GM03348 (cell line): ENCODE measurements at regions not wholly inside any gene's neighbourhood (a gene's known extent, or its start where the extent isn't known, plus 50 kb on each side); places are given as distances from the start of the nearest gene placed in this dataset.
A peak's percentile ranks its signal among the peaks of the same experiment; 100 is the strongest.

Experiments used
- DNase-seq: peaks from one replicate; pipeline ENCODE4 v3.0.0; 2012; ENCODE audit warnings: low spot score

DNA sequence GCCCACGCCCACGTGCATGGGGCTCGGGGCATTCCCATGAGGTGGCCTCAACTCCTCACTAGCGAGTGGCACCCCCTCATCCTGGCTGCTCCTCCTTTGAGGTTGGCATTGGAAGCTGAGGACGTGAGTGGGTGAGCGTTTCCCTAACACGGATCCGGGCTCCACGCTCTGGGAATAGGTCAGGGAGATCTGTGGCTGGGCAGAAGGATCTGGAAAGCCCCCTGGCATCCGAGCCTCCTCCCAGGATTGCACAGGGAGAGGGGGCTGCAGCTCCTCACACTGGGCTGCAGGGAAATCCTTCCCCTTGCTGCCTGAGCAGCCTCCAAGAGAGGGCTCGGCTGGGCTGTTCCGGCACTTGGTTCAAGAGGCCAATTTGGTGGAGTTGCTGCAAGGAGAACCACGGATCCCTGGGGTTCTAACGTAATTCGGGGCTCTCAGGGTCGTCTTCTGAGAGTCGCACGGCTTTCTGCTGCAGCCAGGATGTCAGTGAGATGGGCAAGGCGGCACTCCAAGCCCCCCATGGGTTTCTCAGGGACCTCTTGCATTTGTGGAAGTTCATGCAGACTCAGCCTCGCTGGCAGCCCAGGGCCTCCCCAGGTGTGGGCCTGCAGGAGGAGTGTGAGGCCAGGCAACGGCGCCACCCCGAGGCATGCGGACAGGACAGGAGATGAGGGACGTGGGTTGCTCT is 1119.0 kb downstream of the BRD1 start:
- DNase-seq, result no peak

DNA sequence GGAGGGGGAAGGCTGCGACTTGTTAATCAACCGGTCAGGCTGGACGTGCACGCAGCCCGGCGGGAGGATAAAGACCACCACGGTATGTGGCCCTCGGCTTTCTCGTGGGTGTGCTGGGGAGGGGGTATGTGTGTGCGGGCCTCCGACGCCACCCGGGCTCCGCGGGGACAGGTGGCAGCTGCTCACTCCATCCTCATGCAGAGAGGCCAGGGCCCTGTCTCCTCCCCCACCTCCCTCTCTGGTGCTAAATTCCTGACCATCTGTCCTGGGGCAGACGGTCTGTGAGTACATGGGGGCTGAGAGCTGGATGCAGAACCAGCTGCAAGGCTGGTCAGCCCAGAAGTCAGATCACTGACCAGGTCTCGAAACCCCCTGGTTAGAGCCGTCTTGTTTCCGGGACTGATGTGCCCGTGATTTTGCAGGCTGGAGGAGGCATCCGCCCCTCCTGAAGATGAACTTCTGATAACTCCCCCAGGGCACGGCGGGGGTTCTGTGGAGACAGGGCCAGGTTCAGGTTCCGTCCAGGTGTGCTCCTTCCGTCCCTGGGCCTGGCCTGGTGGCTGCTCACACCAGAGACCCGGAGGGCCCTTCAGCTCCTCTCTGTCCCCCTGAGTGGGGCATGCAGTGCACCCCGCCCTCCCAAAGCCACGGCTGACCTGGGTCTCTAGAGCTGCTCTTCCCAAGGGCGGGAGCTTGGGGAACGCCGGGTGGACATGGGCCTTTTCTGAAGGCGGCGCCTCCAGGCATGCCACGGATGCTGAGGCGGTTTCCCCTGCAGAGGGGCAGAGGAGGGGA is 1119.7 kb downstream of the BRD1 start:
- no peak for DNase-seq

DNA sequence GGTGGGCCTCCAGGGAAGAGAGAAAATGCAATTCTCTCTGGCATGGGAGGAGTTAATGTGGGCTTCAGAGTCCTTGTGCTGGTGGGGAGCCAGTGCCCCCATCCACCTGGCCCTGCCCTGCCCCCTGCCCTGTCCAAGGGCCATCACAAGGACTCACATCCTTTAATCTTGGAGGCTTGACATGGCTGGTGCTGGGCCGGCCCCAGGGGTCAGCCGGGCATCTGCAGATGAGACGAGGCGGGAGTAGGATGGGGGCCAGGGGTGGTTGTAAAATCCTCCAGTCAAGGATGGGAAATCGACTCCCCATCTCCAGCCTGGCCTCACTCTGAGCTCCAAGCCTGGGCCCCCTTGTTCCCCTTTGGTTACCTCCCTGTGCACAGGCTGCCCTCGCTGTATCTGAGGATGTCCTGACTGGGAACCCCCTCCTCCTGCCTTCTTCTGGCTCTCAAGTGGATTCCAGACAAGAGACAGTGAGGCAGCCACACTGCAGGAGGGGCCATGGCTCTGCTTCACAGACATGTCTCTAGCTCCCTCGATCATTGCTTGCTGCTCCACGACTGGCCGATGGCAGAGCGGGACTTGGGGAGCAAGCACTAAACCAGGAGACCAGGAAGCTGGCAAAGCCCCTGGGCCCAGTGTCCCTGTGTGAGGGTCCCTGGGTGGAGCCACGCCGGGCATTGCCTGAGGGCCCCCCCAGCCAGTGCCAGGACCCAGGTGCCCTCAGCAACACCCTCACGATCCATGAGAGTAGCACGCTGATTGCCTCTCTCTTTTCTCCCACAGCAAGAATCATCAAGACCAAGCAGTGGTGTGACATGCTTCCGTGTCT is 1120.5 kb downstream of the BRD1 start:
- no peak for DNase-seq

DNA sequence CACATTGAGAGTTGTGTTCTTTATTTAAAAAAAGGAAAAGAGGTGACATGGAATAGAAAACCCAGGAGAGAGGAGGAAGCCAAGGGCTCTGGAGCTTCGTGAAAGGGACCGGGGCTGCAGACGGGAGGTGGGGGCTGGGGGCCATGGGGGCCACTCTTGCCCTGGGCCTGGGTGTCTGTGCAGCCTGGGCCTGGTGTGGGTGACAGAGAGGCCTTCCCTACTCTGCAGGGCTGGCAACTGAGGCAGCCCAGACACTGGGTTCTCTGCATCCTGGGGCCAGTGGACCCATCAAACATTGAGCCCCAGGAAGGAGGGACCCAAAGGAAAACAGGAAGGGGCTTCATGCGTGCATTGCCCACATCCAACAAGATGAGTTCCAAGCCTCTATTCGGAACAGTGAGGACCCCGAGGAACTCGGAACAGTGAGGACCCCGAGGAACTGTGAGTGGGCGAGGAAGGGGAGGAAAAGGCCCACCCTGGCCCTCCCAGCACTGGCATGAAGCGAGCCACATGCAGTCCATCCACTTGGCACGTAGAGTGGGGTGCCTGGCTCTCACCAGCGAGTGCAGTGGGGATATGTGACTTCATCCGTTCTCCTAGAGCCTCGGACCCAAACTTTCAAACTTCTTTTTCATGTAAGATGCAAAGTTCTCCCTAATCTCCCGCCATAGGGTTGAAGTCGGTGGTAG is 1121.6 kb downstream of the BRD1 start:
- no peak for DNase-seq

DNA sequence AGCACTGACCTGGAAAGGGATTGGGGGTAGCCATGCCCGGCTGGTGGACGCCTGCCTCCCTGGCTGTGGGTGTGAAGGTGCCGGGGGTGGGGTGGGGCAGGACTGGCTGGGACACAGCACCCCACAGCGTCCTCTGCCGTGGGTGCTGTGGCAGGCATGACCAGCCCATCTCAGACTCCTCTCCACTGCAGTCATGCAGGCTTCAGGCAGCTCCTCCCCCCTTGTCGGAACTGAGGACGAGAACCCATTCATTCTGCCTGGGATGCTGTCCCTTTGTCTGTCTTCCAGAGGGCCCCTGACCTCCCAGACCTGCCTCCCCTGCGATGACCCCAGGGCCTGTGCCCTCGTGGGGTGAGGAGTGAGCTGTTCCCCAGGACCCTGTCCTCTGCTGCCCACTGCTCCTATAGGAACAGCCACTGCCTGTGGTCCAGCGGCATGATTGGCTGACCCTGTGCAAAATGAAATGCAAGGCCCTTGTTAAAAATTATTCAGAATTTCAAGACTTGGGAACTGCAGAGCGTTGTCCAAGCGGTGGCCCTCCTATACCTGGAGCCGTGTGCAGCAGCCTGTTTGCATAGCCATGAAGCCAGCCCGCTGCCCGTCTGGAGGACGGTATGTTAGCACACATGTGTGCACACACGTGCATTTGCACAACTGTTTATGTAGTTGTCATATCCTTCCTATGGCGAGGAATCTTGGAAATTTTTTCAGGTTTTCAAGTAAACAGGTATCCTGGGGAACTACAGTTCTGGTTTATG is 1122.3 kb downstream of the BRD1 start:
- no peak for DNase-seq

DNA sequence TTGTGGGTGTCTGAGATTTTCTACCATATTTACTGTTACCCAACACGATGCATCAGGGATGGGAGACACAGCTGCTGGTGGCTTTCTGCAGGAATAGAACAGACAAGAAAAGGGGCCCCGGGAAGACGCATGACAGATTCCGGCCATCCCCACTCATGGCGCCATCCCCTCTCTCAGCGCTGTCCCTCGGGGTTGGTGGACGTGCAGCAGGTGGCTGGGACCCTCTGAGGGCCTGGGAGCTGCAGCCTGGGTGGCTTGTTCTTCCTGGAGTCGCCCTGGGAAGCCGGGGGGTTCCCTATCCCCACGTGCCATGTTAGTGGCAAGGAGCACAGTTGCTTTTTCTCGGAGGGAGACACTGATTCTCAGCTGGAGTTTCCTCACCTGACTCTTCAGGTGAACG is 1123.3 kb downstream of the BRD1 start:
- no peak for DNase-seq

DNA sequence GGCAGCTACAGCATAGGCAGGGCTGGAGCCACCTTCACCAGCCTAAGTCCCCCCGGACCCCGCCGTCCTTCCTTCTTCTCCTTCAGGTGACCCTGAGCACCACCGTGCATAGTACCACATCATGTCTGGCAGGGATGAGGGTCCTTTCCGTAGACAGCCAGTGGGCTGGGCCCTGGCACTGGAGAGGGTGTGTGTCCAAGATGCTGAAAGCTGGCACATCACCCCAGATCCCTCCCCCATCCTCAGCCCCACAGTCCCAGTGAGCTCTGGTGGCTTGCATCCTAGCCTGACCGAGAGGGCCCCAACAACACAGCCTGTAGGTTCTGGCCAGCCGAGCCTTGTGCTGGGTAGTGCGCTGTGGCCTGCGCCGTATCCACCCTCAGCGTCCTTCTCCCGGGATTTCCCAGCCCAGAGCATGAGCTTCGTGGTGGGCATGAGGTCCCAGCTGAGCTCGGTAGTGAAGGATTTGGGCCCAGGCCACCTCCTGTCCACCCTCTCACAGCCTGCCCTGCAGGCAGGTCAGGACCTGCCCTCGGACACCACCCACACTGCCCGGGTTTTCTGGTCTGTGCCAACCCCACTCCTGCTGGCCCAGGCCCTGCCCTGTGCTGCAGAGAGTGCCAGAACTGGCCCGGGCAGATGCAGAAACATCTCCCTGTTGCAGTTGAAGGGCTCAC is 1124.3 kb downstream of the BRD1 start:
- DNase-seq, result no peak

DNA sequence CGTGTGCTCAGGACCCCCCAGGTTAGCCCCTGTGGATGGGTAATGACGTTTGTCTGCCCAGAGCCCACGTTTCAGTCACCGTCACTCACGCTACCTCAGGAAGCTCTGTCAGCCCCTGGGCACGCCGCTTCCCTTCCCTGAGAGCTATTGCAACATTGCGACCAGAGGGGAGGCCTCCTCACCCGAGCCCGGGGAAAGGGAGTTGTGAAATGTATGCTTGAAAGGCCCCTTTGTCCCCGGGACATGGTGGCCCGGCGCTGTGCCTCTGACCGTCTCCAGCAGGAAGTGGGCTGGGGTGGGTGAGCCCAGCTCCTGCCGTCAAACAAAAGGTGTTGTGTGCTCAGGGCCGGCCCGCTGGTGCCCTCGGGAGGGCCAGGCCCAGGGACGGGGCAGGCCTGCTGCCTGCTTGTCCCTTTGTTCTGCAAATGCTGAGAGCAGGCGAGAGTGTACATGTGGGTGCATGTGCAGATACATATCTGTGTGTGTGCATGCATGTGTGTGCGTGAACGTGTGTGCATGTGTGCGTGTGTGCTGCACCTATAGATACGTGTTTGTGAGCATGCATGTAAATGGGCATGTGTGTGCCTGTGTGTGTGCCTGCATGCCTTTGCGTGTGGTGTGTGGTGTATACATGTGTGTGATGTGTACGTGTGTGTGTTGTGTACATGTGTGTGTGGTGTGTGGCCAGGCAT is 1125.0 kb downstream of the BRD1 start:
- DNase-seq, result no peak

DNA sequence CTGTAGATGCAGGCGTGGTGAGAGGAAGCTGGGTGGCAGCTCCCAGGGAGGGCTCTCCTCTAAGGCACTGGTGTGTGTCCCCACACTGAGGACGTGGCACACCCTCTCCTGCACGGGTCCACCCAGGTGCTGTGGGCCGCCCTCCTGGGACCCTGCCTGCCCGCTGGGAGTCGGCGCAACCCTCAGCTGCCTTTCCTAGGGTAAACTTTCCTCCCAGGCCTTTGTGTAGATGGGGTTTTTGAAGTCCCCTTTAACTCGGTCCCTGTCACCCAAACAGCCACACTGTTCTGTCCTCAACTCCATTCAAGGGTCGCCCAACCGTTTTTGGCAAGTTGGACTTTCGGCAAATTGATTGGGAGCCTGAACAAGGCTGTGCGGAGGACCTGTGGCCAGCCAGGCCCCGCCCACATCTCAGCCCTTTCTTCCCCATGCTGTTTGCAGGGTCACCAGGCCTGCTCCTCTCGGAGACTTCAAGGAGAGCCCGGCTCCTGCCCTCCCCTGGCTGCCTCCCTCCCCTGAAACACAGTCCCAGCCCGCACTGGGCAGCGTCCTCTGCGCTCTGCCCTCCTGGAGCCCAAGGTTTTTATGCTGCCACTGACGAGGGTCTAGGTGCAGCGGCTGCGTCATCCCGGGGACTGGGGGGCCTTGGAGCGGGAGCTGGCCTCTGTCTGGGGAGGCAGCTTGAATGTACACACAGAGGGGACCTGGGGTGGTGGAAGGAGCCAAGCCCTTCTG is 1126.2 kb downstream of the BRD1 start:
- no peak for DNase-seq

DNA sequence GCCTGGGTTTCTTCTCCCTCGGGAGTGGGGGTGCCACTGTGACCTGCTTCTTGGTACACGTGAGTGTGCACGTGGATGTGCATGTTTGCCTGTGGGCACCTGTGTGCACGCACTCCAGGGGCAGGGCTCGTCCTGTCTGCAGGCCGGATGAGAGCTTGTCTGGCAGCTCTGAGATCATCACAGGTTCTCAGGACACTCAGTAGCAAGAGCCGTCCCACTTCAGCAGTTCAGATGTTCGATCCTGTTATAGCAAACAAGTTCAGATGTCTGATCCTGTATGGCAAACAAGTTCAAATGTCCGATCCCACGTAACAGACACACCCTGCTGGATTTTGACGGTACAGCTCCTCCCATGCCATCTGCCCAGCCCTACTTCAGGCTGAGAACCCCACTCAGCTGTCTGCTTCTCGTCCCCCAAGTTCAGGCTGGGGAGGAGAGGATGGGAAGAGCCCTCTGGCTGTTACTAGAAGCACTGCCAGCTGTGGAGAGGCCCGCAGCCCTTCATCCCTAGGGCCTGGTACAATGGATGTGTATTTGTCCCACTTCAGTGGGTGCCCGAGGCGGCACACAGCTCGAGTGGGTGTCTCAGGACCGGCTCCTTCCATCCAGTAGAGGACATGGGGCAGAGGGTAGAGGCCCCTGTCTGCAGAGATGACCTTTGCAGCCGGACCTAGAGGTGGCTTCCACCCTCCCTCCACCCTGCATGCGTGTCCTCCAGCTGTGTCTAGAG is 1126.9 kb downstream of the BRD1 start:
- DNase-seq, result no peak

DNA sequence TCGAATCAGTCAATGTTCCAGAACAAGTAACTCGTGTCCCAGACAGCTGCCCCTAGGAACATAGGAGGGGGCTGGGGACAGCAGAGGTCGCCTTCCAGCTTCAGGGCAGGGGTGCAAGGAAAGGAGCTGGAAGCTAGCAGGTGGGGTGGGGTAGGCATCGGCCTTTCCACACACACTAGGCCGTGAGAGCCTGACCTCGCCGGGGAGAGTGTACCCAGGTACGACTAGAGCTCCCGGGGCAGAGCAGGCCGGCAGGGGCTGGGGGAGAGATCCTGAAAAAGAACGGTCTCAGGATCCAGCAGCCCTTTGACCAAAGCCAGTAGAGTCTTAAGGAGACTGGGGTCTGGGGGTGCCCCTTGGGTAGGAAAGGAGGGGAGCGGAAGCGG is 1127.5 kb downstream of the BRD1 start:
- DNase-seq, result no peak

DNA sequence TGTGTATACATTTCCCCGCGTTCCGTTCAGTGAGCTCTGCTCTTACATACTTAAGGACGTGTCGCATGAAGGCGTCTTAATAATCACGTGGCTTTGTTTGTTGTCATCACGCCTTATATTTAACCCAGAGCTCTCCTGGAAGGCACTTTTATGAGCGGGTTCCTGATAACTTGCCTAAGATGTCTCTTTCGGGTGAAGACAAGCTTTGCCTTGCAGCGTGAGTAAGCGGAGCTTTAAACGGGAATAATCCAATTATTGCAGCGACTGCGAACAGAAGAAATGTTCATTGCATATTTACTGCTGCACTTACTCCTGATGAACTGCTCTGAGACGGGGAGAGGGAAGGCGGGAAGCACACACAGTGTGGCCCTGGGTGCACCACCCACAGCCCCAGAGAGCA is 1128.2 kb downstream of the BRD1 start:
- DNase-seq, result no peak

DNA sequence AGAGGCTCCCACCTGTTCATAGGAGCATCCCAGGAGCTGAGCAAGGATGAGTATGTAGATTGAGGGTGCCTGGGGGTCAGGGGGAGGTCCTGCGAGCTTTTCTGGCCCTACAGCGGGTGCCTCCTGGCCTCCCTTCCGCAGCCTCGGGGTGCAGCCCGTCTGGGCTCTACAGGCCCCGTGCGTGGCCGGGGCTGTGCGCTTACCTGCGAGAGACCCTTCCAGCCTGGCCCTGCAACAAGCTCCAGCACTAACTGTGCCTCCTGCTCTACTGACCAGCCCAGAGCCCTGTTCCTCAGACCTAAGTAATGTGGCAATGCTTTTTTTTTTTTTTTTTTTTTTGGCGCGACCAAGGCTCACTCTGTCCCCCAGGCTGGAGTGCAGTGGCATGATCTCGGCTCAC is 1129.1 kb downstream of the BRD1 start:
- no peak for DNase-seq

DNA sequence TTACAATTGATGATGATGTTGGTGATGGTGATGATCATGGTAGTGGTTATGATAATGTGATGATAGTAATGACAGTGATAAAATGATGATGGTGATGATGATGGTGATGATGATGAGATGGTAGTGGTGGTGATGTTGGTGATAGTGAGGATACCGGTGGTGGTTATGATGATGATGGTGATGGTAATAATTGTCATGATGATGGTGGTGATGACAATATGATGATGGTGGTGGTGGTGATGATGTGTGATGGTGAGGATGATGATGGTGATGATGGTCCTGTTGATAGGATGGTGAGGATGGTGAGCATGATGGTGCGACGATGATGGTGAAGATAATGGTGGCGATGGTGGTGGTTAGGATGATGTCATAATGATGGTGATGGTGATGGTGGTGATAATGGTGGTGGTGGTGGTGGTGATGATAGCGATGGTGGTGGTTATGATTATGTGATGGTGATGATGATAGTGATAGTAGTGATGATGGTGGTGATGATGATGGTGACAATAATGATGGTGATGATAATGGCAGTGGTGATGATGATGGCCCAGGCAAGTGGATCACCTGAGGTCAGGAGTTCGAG is 1129.9 kb downstream of the BRD1 start:
- DNase-seq, result no peak

DNA sequence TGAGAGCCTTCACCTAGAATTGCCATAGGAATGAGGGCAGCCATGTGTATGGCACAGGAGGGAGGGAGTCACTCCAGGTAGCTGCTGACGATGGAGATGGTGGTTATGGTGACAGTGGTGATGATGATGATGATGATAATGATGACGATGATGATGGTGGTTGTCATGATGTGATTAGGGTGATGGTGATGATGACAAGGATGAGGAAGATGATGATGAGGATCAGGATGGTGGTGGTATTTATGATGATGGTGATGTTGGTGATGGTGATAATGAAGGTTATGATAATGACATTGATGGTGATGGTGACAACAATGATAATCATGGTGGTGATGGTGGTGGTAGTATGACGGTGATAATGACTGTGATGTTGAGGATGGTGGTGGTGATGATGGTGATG is 1130.5 kb downstream of the BRD1 start:
- DNase-seq, result no peak

DNA sequence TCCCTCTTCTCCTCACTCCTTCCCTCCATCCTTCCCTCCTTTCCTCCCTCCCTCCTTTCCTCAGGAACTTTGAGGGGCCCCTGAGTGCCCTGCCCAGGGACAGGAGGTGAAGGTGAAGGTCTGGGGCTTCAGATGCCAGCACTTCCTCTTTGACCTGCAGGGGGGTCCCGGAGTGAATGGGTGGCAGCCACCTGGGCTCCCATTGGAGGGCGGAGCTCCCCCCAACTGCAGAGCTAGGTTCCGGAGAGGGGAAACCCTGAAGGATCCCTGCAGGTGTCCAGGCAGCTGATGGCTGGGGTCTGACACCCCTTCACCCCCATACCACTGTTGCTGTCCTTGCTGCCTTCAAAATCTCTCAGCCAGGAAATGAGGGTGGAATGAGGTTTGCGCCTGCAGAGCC is 1131.3 kb downstream of the BRD1 start:
- no peak for DNase-seq

DNA sequence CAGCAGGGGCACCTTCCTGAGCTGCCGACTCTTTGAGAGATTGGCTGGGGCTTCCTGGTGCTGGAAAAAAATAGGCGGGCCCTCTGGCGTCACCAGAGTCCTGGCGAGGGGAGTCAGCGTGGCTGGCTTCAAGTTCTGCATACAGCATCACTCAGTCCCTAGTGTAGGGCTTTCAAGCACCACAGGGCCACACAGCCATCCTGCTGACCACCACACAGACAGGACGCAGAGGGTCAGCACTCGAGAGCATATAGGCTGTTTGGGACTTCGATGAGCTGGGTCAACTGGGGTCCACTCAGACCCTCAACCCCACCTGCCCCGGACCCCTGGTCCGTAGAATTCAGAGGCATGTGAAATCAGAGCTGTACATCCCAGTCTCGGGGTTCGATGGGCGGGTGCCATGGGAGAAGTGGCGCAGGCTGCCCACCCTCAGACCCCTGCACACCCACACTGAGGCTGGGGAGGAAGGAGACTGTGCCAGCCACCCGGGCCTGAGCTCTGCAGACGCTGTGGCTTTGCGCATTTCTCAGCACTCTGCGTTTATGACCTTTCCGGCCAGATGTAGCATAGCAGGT is 1131.9 kb downstream of the BRD1 start:
- DNase-seq, result no peak

DNA sequence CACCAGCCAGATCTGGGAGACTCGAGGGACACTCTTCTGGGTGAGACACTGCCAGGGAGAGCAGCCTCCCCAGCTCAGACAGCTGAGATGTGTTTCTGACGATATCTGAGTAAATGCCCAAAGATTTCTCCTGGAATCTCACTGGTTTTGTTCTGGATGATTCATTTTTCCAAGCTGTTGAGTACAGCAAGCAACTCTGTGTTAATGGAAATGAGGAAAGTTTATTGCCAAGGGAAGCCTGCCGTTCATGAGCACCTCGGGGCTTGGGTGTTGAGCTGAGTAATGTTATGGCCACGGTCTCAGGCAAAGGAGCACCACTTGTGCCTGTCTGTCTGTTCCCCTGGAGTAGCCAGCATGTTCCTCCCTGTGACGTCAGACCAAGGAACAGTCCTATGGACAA is 1132.4 kb downstream of the BRD1 start:
- peak; percentile 76 for DNase-seq
